ENCODE measurements at regions not wholly inside any gene's neighbourhood (a gene's known extent, or its start where the extent isn't known, plus 50 kb on each side); places are given as distances from the start of the nearest gene placed in this dataset.

DNA sequence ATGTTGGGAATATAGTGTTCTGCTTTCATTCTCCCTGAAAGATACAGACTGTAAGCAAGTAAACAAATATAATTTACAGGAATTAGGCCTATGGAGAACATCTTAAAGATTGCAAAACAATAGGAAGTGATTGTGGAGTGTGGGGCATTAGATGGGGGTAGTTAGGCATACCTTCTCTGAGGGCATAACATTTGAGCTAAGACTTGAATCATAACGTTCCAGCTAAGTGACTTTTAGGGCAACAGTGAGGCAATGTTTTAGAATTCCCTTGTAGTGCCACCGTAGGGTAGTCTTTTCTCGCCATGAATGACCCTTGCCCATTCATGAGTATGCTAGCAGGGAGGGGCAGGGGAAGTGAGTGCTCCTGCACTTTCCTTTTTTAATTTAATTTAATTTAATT is 173.3 kb downstream of the SPATA31D1 start:
- TF ChIP-seq JUND (IDR thresholded peaks at IDR 0.05) (no peak), EZH2phosphoT487 (IDR thresholded peaks at IDR 0.05; ENCODE audit: borderline replicate concordance) (no peak), ZNF274 (IDR thresholded peaks at IDR 0.05; ENCODE audit: low read depth, low read length) (no peak), EZH2 (IDR thresholded peaks at IDR 0.05) (no peak), POLR2A (IDR thresholded peaks at IDR 0.05; ENCODE audit: borderline replicate concordance, extremely low read depth, insufficient read depth, insufficient read length) (no peak)
- TF ChIP-seq, protein P1, sequence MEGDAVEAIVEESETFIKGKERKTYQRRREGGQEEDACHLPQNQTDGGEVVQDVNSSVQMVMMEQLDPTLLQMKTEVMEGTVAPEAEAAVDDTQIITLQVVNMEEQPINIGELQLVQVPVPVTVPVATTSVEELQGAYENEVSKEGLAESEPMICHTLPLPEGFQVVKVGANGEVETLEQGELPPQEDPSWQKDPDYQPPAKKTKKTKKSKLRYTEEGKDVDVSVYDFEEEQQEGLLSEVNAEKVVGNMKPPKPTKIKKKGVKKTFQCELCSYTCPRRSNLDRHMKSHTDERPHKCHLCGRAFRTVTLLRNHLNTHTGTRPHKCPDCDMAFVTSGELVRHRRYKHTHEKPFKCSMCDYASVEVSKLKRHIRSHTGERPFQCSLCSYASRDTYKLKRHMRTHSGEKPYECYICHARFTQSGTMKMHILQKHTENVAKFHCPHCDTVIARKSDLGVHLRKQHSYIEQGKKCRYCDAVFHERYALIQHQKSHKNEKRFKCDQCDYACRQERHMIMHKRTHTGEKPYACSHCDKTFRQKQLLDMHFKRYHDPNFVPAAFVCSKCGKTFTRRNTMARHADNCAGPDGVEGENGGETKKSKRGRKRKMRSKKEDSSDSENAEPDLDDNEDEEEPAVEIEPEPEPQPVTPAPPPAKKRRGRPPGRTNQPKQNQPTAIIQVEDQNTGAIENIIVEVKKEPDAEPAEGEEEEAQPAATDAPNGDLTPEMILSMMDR (IDR thresholded peaks at IDR 0.05 in 2 of 3, conservative IDR thresholded peaks at IDR 0.05 in 1 of 3; ENCODE audit: borderline replicate concordance in 1 of 3, insufficient read depth in 1 of 3, low read depth in 2 of 3, low read length in 2 of 3) = no peak
